ENCODE measurements at regions not wholly inside any gene's neighbourhood (a gene's known extent, or its start where the extent isn't known, plus 50 kb on each side); places are given as distances from the start of the nearest gene placed in this dataset.

DNA sequence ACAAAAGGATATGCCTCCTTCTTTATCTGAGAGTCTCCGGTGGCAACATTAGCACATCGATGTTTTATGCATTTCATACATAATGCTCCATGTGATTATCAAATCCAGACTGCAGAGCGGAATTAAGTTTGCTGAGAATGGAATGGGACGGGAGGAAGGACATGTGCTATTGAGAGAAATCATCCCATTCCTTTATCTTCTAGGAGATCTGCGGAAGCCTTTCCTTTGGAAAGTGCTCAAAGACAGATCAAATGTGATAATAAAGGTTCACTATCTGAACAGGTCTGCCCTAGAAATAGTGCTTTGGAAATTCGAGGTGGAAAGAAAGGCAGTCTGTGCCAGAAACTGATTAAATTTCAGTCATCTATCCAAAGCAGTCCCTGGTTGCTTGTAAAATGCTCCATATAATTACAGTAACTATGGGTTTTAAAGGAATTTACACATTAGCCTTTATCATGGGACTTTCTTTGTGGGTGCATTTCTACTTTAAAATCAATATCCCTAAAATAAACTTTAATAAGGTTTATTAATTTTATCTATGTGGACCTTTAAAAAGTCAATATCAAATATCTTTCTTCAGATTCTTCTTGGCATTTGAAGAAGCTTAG, 473.5 kb upstream of the ADGRL2 start:
- Histone ChIP-seq H3K9me3 (ENCODE audit: control insufficient read depth in 5 of 5, low read length in 5 of 5) (no peaks in the 10 kb centered on the region), H3K4me1 (ENCODE audit: control insufficient read depth in 5 of 5, insufficient read depth in 5 of 5, low read length in 5 of 5) (no peaks in the 10 kb centered on the region)

DNA sequence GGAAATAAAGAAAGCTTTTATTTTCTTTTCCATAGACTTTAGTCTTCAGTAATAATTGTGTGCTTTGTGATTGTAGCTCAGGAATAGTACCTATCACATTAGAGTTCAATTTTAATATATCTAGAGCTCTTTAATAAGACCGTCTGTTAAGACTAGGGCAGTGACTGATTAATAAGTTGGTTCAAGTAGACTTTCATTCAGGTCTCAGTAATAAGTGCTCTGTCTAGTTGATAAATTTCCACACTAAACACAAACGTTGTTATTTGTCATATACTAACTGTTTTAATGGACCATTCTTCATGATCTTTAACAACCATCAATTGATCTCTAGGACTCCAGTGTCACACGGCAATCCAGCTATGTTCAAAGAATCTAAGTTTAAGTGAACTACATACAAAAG, 474.5 kb upstream of the ADGRL2 start:
- Histone ChIP-seq H3K27me3 (ENCODE audit: control insufficient read depth in 5 of 5, insufficient read depth in 4 of 5, low read length in 5 of 5) (no peaks in the 10 kb centered on the region), H3K27ac (ENCODE audit: low read depth, low read length) (no peak overlapping the region), H3K36me3 (ENCODE audit: control insufficient read depth in 5 of 5, insufficient read depth in 5 of 5, low read length in 5 of 5) (no peaks in the 10 kb centered on the region)

More for the DNA sequence above, 473.5 kb upstream of the ADGRL2 start:
- no peak overlapping the region for H3K9ac ChIP-seq (ENCODE audit: low read length in 5 of 5)
- no peak overlapping the region for H3K27ac ChIP-seq (ENCODE audit: low read depth, low read length)
- H3K27me3 ChIP-seq (ENCODE audit: control insufficient read depth in 5 of 5, insufficient read depth in 4 of 5, low read length in 5 of 5) = no peaks in the 10 kb centered on the region
- no peak overlapping the region for H3K4me3 ChIP-seq (ENCODE audit: low read depth in 1 of 5, low read length in 5 of 5)
- no peaks in the 10 kb centered on the region for H3K36me3 ChIP-seq (ENCODE audit: control insufficient read depth in 5 of 5, insufficient read depth in 5 of 5, low read length in 5 of 5)

DNA sequence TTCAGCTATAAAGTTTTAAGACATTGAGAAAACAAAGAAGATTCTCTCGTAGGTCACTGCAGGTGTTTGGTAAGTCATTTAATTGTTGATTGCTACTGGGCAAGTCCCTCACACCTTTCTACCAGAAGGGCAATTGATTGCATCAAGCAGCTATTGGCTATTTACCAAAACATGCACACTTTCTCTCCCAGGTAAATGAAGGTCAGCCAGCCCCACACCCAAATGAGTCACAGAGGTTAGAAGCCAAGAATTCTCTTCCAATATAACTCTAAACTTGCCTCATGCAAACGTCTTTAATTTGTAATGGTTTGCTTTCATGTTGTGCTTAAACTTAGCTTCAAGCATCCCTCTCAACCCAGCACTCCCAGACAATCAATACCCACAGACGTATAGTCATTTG, 475.3 kb upstream of the ADGRL2 start:
- Histone ChIP-seq H3K27me3 (ENCODE audit: control insufficient read depth in 5 of 5, insufficient read depth in 4 of 5, low read length in 5 of 5) (no peaks in the 10 kb centered on the region), H3K4me3 (ENCODE audit: low read depth in 1 of 5, low read length in 5 of 5) (no peak overlapping the region), H3K9ac (ENCODE audit: low read length in 5 of 5) (no peak overlapping the region), H3K9me3 (ENCODE audit: control insufficient read depth in 5 of 5, low read length in 5 of 5) (no peaks in the 10 kb centered on the region), H3K27ac (ENCODE audit: low read depth, low read length) (no peak overlapping the region), H3K36me3 (ENCODE audit: control insufficient read depth in 5 of 5, insufficient read depth in 5 of 5, low read length in 5 of 5) (no peaks in the 10 kb centered on the region), H3K4me1 (ENCODE audit: control insufficient read depth in 5 of 5, insufficient read depth in 5 of 5, low read length in 5 of 5) (no peaks in the 10 kb centered on the region)

More for the DNA sequence above, 474.5 kb upstream of the ADGRL2 start:
- no peak overlapping the region for H3K9ac ChIP-seq (ENCODE audit: low read length in 5 of 5)
- H3K9me3 ChIP-seq (ENCODE audit: control insufficient read depth in 5 of 5, low read length in 5 of 5) = no peaks in the 10 kb centered on the region
- H3K4me3 ChIP-seq (ENCODE audit: low read depth in 1 of 5, low read length in 5 of 5) = no peak overlapping the region
- no peaks in the 10 kb centered on the region for H3K4me1 ChIP-seq (ENCODE audit: control insufficient read depth in 5 of 5, insufficient read depth in 5 of 5, low read length in 5 of 5)

DNA sequence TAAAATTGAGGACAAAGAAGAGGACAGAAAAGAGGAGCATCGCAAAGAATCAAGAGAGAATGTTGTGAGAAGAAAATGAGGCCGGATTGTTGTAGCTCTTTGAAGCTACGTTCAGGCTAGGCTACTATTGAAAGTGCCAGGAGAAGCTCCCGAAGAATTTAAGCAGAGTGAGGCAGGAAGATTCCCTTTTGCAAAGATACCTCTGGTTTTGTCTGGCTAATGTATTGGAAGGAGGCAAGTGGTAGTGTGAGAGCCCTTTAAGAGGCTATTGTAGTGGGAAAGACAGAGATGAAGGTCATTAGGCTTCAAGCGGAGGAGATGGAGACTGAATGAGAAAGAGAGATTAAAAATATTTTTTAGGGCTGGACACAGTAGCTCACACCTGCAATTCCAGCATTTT, 476.9 kb upstream of the ADGRL2 start:
- Histone ChIP-seq H3K27me3 (ENCODE audit: control insufficient read depth in 5 of 5, insufficient read depth in 4 of 5, low read length in 5 of 5) (no peaks in the 10 kb centered on the region), H3K9ac (ENCODE audit: low read length in 5 of 5) (no peak overlapping the region), H3K27ac (ENCODE audit: low read depth, low read length) (no peak overlapping the region), H3K36me3 (ENCODE audit: control insufficient read depth in 5 of 5, insufficient read depth in 5 of 5, low read length in 5 of 5) (no peaks in the 10 kb centered on the region), H3K4me3 (ENCODE audit: low read depth in 1 of 5, low read length in 5 of 5) (no peak overlapping the region), H3K9me3 (ENCODE audit: control insufficient read depth in 5 of 5, low read length in 5 of 5) (no peaks in the 10 kb centered on the region), H3K4me1 (ENCODE audit: control insufficient read depth in 5 of 5, insufficient read depth in 5 of 5, low read length in 5 of 5) (no peaks in the 10 kb centered on the region)

DNA sequence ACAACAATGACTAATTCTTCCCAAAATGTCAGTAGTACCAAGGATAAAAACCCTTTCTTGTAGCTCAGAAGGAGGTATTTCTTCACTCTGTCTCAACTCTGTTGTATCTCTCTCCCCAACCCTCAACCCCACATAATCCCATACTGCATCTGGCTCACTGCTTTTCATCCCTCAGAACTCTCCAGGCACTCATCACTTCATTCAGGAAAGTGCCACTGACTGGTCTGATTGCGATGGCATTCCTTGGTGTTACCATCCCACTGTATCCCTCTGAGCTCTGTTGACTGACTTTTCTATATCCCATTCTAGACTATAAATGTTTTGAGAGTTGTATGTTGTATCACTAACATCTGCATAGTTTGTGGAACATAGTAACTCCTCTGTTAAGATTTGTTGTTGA, 483.5 kb upstream of the ADGRL2 start:
- no peak overlapping the region for H3K4me3 ChIP-seq (ENCODE audit: low read depth in 1 of 5, low read length in 5 of 5)
- no peak overlapping the region for H3K27ac ChIP-seq (ENCODE audit: low read depth, low read length)
- no peak overlapping the region for H3K9ac ChIP-seq (ENCODE audit: low read length in 5 of 5)
- no peaks in the 10 kb centered on the region for H3K9me3 ChIP-seq (ENCODE audit: control insufficient read depth in 5 of 5, low read length in 5 of 5)
- peaks cover 0 to 5% (median 0%) of the 10 kb centered on the region in 5 donors for H3K4me1 ChIP-seq (ENCODE audit: control insufficient read depth in 5 of 5, insufficient read depth in 5 of 5, low read length in 5 of 5)
- no peaks in the 10 kb centered on the region for H3K27me3 ChIP-seq (ENCODE audit: control insufficient read depth in 5 of 5, insufficient read depth in 4 of 5, low read length in 5 of 5)
- H3K36me3 ChIP-seq (ENCODE audit: control insufficient read depth in 5 of 5, insufficient read depth in 5 of 5, low read length in 5 of 5) = no peaks in the 10 kb centered on the region

DNA sequence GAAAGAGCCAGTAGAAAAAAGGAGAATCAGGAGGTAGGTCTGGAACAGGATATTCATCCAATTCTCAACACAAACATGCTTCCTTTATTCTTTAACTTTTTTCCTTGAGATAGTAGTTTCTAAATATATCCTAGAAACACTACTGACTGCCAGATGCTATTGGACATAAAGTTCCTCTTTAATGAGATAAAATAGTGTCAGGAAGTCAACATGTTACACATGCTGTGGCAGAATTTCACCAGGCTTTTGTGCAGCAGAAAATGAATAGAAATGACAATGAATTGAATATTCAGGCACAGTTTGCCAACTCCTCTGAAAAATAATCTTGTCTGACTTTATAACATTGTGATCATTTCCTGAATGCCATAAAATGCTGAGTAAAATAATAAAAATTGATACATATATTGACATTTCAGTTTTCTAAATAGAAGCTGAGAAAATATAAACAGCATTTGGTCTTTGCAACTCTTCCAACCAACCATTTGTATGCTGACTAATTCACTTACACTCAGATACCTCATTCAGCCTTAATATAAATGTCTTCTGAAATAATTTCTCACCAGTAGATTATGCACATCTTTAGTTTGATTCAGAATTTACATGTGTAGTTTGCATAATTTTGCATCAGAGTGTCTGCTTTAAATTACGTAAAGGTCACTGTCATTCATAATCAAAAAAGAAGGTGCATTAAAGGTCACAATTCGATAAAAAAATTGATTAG, 486.1 kb upstream of the ADGRL2 start:
- peaks cover 0 to 5% (median 0%) of the 10 kb centered on the region in 5 donors for H3K4me1 ChIP-seq (ENCODE audit: control insufficient read depth in 5 of 5, insufficient read depth in 5 of 5, low read length in 5 of 5)
- no peak overlapping the region for H3K27ac ChIP-seq (ENCODE audit: low read depth, low read length)
- H3K36me3 ChIP-seq (ENCODE audit: control insufficient read depth in 5 of 5, insufficient read depth in 5 of 5, low read length in 5 of 5) = no peaks in the 10 kb centered on the region
- no peaks in the 10 kb centered on the region for H3K27me3 ChIP-seq (ENCODE audit: control insufficient read depth in 5 of 5, insufficient read depth in 4 of 5, low read length in 5 of 5)
- H3K9ac ChIP-seq (ENCODE audit: low read length in 5 of 5) = no peak overlapping the region
- H3K4me3 ChIP-seq (ENCODE audit: low read depth in 1 of 5, low read length in 5 of 5) = no peak overlapping the region
- no peaks in the 10 kb centered on the region for H3K9me3 ChIP-seq (ENCODE audit: control insufficient read depth in 5 of 5, low read length in 5 of 5)

DNA sequence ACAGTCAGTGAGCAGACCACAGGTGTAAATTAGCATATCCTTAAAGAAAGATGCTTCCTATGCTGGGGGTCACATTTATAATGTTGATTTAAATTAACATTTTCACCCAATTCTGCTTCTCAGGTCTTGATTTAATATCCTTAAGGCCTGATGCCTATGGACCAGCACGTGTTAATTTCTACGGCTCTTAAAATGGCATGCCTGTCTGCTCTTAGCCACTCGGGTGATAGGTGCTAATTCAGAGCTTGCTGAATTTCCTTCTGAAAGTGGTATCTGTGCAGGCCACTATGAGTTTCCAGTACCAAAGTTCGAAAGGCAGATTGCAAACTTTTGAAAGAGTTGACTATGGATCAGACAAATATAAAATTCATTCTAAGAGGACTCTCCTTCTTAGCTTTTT, 487.4 kb upstream of the ADGRL2 start:
- Histone ChIP-seq H3K27me3 (ENCODE audit: control insufficient read depth in 5 of 5, insufficient read depth in 4 of 5, low read length in 5 of 5) (no peaks in the 10 kb centered on the region), H3K9me3 (ENCODE audit: control insufficient read depth in 5 of 5, low read length in 5 of 5) (no peaks in the 10 kb centered on the region), H3K4me1 (ENCODE audit: control insufficient read depth in 5 of 5, insufficient read depth in 5 of 5, low read length in 5 of 5) (peaks cover 0 to 5% (median 0%) of the 10 kb centered on the region in 5 donors), H3K27ac (ENCODE audit: low read depth, low read length) (no peak overlapping the region), H3K9ac (ENCODE audit: low read length in 5 of 5) (peak overlapping the region in 1 of 5 donors; percentile 39), H3K4me3 (ENCODE audit: low read depth in 1 of 5, low read length in 5 of 5) (no peak overlapping the region), H3K36me3 (ENCODE audit: control insufficient read depth in 5 of 5, insufficient read depth in 5 of 5, low read length in 5 of 5) (no peaks in the 10 kb centered on the region)

DNA sequence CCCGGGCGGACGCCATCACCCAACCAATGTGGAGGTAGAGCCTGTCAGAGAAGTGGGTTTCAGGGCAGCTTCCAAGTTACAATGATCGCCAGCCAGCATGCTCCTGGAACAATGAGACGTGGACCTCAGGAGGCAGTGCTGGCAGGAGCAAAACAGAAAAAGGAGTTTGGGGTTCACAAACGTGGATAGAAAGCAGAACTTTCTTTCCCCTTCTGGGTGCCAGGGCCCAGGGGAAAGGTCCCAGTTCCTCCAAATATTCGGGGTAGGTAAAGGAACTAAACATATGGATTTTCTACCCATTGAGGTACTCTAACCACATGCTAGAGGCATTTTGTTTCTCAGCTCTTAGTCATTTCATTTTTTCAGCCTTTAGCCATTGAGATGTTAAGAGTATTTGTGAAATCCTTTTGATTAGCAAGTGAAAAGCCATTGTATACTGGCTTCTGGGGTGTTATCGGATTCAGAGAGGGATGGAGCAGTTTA, 488.4 kb upstream of the ADGRL2 start:
- H3K36me3 ChIP-seq (ENCODE audit: control insufficient read depth in 5 of 5, insufficient read depth in 5 of 5, low read length in 5 of 5) = no peaks in the 10 kb centered on the region
- H3K9me3 ChIP-seq (ENCODE audit: control insufficient read depth in 5 of 5, low read length in 5 of 5) = no peaks in the 10 kb centered on the region
- H3K9ac ChIP-seq (ENCODE audit: low read length in 5 of 5) = no peak overlapping the region
- peaks cover 0 to 5% (median 0%) of the 10 kb centered on the region in 5 donors for H3K4me1 ChIP-seq (ENCODE audit: control insufficient read depth in 5 of 5, insufficient read depth in 5 of 5, low read length in 5 of 5)
- no peaks in the 10 kb centered on the region for H3K27me3 ChIP-seq (ENCODE audit: control insufficient read depth in 5 of 5, insufficient read depth in 4 of 5, low read length in 5 of 5)
- H3K27ac ChIP-seq (ENCODE audit: low read depth, low read length) = no peak overlapping the region
- no peak overlapping the region for H3K4me3 ChIP-seq (ENCODE audit: low read depth in 1 of 5, low read length in 5 of 5)

DNA sequence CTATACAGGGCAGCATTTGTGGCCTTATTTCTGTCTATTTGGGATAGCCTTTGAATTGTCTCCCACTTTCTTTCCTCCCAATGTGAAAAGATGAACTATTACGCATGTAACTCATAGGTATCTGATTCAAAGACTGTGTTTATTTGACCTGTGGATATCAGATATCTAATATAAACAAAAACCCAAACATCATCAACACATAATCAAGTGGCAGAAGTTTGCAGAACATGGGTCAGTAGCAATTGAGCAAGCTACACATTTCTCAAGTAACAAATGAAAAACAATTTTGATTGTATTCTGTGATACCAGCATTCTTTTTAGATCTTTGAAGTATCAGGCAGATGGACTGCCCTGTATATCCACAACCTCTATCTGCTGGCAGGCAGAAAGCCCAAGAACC, 490.5 kb upstream of the ADGRL2 start:
- Histone ChIP-seq H3K9ac (ENCODE audit: low read length in 5 of 5) (no peak overlapping the region), H3K27me3 (ENCODE audit: control insufficient read depth in 5 of 5, insufficient read depth in 4 of 5, low read length in 5 of 5) (no peaks in the 10 kb centered on the region), H3K9me3 (ENCODE audit: control insufficient read depth in 5 of 5, low read length in 5 of 5) (no peaks in the 10 kb centered on the region), H3K4me3 (ENCODE audit: low read depth in 1 of 5, low read length in 5 of 5) (no peak overlapping the region), H3K4me1 (ENCODE audit: control insufficient read depth in 5 of 5, insufficient read depth in 5 of 5, low read length in 5 of 5) (peaks cover 0 to 11% (median 6%) of the 10 kb centered on the region in 5 donors), H3K27ac (ENCODE audit: low read depth, low read length) (no peak overlapping the region), H3K36me3 (ENCODE audit: control insufficient read depth in 5 of 5, insufficient read depth in 5 of 5, low read length in 5 of 5) (no peaks in the 10 kb centered on the region)

DNA sequence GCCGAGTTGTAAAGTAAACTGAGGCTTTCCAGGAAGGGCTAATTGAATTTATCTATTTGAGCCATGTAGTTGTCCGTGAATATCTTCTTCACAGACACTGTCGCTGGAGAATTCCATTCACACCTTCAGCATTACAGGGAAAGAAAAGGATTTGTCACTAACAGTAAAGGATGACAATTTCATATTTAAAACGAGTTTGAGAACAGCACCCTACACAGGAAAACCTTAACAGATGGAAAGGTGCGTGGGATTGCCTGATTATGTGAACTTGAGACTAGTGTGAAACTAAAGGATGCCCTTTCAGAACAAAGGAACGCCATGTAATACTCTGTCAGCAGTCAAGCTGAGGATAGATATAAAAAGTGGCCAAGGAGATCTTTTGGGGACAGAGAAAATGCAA, 492.5 kb upstream of the ADGRL2 start:
- no peak overlapping the region for H3K27ac ChIP-seq (ENCODE audit: low read depth, low read length)
- no peak overlapping the region for H3K9ac ChIP-seq (ENCODE audit: low read length in 5 of 5)
- peaks cover 0 to 6% (median 6%) of the 10 kb centered on the region in 5 donors for H3K4me1 ChIP-seq (ENCODE audit: control insufficient read depth in 5 of 5, insufficient read depth in 5 of 5, low read length in 5 of 5)
- no peak overlapping the region for H3K4me3 ChIP-seq (ENCODE audit: low read depth in 1 of 5, low read length in 5 of 5)
- no peaks in the 10 kb centered on the region for H3K36me3 ChIP-seq (ENCODE audit: control insufficient read depth in 5 of 5, insufficient read depth in 5 of 5, low read length in 5 of 5)
- H3K9me3 ChIP-seq (ENCODE audit: control insufficient read depth in 5 of 5, low read length in 5 of 5) = no peaks in the 10 kb centered on the region
- no peaks in the 10 kb centered on the region for H3K27me3 ChIP-seq (ENCODE audit: control insufficient read depth in 5 of 5, insufficient read depth in 4 of 5, low read length in 5 of 5)
